Mesenchymal stem cell (in vitro differentiated cells and primary cell): ENCODE measurements at regions not wholly inside any gene's neighbourhood (a gene's known extent, or its start where the extent isn't known, plus 50 kb on each side); places are given as distances from the start of the nearest gene placed in this dataset.
"Not testable (repeated sequence)": the region's sequence is repeated elsewhere in the genome, so short reads cannot be mapped to it uniquely, and the experiment has no call there.

ENCODE experiments used
- DNase-seq: peaks from one replicate; pipeline ENCODE4 v3.0.0-alpha.2; 2013
- H2AFZ ChIP-seq: one replicate; pipeline ENCODE4 v1.6.1; 2013; ENCODE audit warnings: low read depth, mild to moderate bottlenecking, control low read depth, inconsistent platforms, low read length, moderate library complexity
- H2AK5ac ChIP-seq: 2 replicates; pipeline ENCODE4 v1.6.1; 2013; ENCODE audit warnings: low read length, moderate library complexity, mild to moderate bottlenecking, inconsistent platforms; ENCODE audit not compliant: severe bottlenecking
- H2BK120ac ChIP-seq: one replicate; pipeline ENCODE4 v1.6.1; 2013; ENCODE audit warnings: low read depth, mild to moderate bottlenecking, inconsistent platforms, low read length, moderate library complexity
- H2BK12ac ChIP-seq, 2 experiments: one replicate each; pipeline ENCODE4 v1.6.1; 2013; ENCODE audit warnings: inconsistent platforms in 2 of 2, low read length in 2 of 2, mild to moderate bottlenecking in 2 of 2, moderate library complexity in 2 of 2, control low read depth in 1 of 2
- H2BK15ac ChIP-seq: one replicate; pipeline ENCODE4 v1.6.1; 2013; ENCODE audit warnings: mild to moderate bottlenecking, low read depth, inconsistent platforms; ENCODE audit not compliant: poor library complexity, severe bottlenecking
- H2BK5ac ChIP-seq: 2 replicates; pipeline ENCODE4 v1.6.1; 2013; ENCODE audit warnings: low read depth, mild to moderate bottlenecking, low read length, control low read depth, inconsistent platforms; ENCODE audit not compliant: poor library complexity, severe bottlenecking
- H3K14ac ChIP-seq, 2 experiments: one replicate each; pipeline ENCODE4 v1.6.1; 2013; ENCODE audit warnings: inconsistent platforms in 2 of 2, low read length in 2 of 2, control low read depth in 1 of 2, mild to moderate bottlenecking in 1 of 2, moderate library complexity in 1 of 2
- H3K18ac ChIP-seq, 2 experiments: one replicate each; pipeline ENCODE4 v1.6.1; 2013; ENCODE audit warnings: inconsistent platforms in 2 of 2, low read length in 2 of 2, control low read depth in 1 of 2, low read depth in 1 of 2, mild to moderate bottlenecking in 1 of 2
- H3K23ac ChIP-seq, 2 experiments: one replicate each; pipeline ENCODE4 v1.6.1; 2013; ENCODE audit warnings: inconsistent platforms in 2 of 2, low read length in 2 of 2, mild to moderate bottlenecking in 2 of 2, moderate library complexity in 2 of 2, control low read depth in 1 of 2
- H3K27ac ChIP-seq: 2 replicates; pipeline ENCODE4 v1.5.1; 2013; ENCODE audit warnings: mild to moderate bottlenecking, moderate library complexity, low read length, control low read depth, inconsistent platforms; ENCODE audit not compliant: poor library complexity, severe bottlenecking
- H3K27me3 ChIP-seq, 2 experiments: 2 replicates each; pipeline versions ENCODE4 v1.6.1 to v1.7.0; 2013; ENCODE audit warnings: low read length in 2 of 2, mild to moderate bottlenecking in 2 of 2, moderate library complexity in 2 of 2, control low read depth in 1 of 2, inconsistent platforms in 1 of 2; ENCODE audit not compliant: control insufficient read depth in 1 of 2, insufficient read depth in 1 of 2
- H3K36me3 ChIP-seq, 2 experiments: 2 replicates each; pipeline versions ENCODE4 v1.6.1 to v1.7.0; 2013; ENCODE audit warnings: low read length in 2 of 2, control low read depth in 1 of 2, inconsistent platforms in 1 of 2, low read depth in 1 of 2, mild to moderate bottlenecking in 1 of 2; ENCODE audit not compliant: insufficient read depth in 2 of 2, control insufficient read depth in 1 of 2
- H3K4ac ChIP-seq, 2 experiments: one replicate each; pipeline ENCODE4 v1.6.1; 2013; ENCODE audit warnings: inconsistent platforms in 2 of 2, low read length in 2 of 2, mild to moderate bottlenecking in 2 of 2, moderate library complexity in 2 of 2, control low read depth in 1 of 2, low read depth in 1 of 2
- H3K4me1 ChIP-seq: 2 replicates; pipeline ENCODE4 v1.6.1; 2013; ENCODE audit warnings: low read depth, low read length, control low read depth; ENCODE audit not compliant: control insufficient read depth, insufficient read depth
- H3K4me2 ChIP-seq: 2 replicates; pipeline ENCODE4 v1.6.1; 2013; ENCODE audit warnings: low read length, mild to moderate bottlenecking, inconsistent platforms; ENCODE audit not compliant: poor library complexity, severe bottlenecking
- H3K4me3 ChIP-seq, 2 experiments: 2 replicates each; pipeline versions ENCODE4 v1.5.1 to v1.7.0; 2013; ENCODE audit warnings: low read length in 2 of 2, mild to moderate bottlenecking in 2 of 2, control low read depth in 1 of 2, low read depth in 1 of 2; ENCODE audit not compliant: insufficient read depth in 1 of 2
- H3K79me1 ChIP-seq: replicated peaks from 2 replicates; pipeline ENCODE4 v1.6.1; 2013; ENCODE audit warnings: mild to moderate bottlenecking, control low read depth, low read length, inconsistent platforms; ENCODE audit not compliant: poor library complexity, severe bottlenecking
- H3K9ac ChIP-seq: 2 replicates; pipeline ENCODE4 v1.7.0; 2013; ENCODE audit warnings: mild to moderate bottlenecking, low read length, moderate library complexity
- H3K9me3 ChIP-seq: 2 replicates; pipeline ENCODE4 v1.7.0; 2013; ENCODE audit warnings: mild to moderate bottlenecking, low read length; ENCODE audit not compliant: control insufficient read depth
- H4K8ac ChIP-seq: one replicate; pipeline ENCODE4 v1.6.1; 2013; ENCODE audit warnings: inconsistent platforms, mild to moderate bottlenecking, low read length, moderate library complexity
- H4K91ac ChIP-seq: one replicate; pipeline ENCODE4 v1.6.1; 2013; ENCODE audit warnings: mild to moderate bottlenecking, low read length, inconsistent platforms
- WGBS: methylation state at CpG from one replicate; pipeline ENCODE4 v1.1.7; 2013; ENCODE audit warnings: mixed read lengths; 5-methylcytosine and 5-hydroxymethylcytosine counted together

- not testable (repeated sequence) for H2BK120ac ChIP-seq, H3K23ac ChIP-seq, H3K9ac ChIP-seq, H3K4ac ChIP-seq, H3K9me3 ChIP-seq, H4K8ac ChIP-seq, H3K14ac ChIP-seq, H3K27ac ChIP-seq, H3K36me3 ChIP-seq, H3K4me3 ChIP-seq, H3K4me2 ChIP-seq, DNase-seq, H3K18ac ChIP-seq, H2BK15ac ChIP-seq, H4K91ac ChIP-seq, H3K4me1 ChIP-seq, H2BK12ac ChIP-seq, H2AK5ac ChIP-seq, H2BK5ac ChIP-seq, H3K27me3 ChIP-seq, H2AFZ ChIP-seq, H3K79me1 ChIP-seq
- 96% methylated on average over 4 of the region's 4 CpGs for WGBS
Measured at GRCh38 chr2:182609005-182609404, 107.1 kb upstream of the DNAJC10 start.

- H2AK5ac ChIP-seq: no peak overlapping the region
- no peak overlapping the region for H3K4me2 ChIP-seq
- H4K91ac ChIP-seq: no peak overlapping the region
- H2AFZ ChIP-seq: no peak overlapping the region
- H3K23ac ChIP-seq: no peak overlapping the region
- H3K18ac ChIP-seq: no peak overlapping the region
- H3K4me1 ChIP-seq: no peaks in the 10 kb centered on the region
- no peak overlapping the region for H2BK12ac ChIP-seq
- H3K36me3 ChIP-seq: no peaks in the 10 kb centered on the region
- no peaks in the 10 kb centered on the region for H3K27me3 ChIP-seq
- 92% methylated on average over 1 of the region's 2 CpGs for WGBS
- H3K14ac ChIP-seq: no peak overlapping the region
- H2BK120ac ChIP-seq: no peak overlapping the region
- H4K8ac ChIP-seq: no peak overlapping the region
- H3K79me1 ChIP-seq: no peaks in the 10 kb centered on the region
- no peak overlapping the region for H3K27ac ChIP-seq
- no peak overlapping the region for H2BK5ac ChIP-seq
- H3K4ac ChIP-seq: no peak overlapping the region
- H3K9ac ChIP-seq: no peak overlapping the region
- H2BK15ac ChIP-seq: no peak overlapping the region
- no peaks in the 10 kb centered on the region for H3K9me3 ChIP-seq
- H3K4me3 ChIP-seq: no peak overlapping the region
- no peak for DNase-seq
Measured at GRCh38 chr2:182610231-182610630, 105.8 kb upstream of the DNAJC10 start.

GRCh38 chr2:182611009-182611408 is 105.0 kb upstream of the DNAJC10 start:
- Histone ChIP-seq H3K23ac (no peak overlapping the region), H2BK12ac (no peak overlapping the region), H3K9ac (no peak overlapping the region), H3K79me1 (no peaks in the 10 kb centered on the region), H3K14ac (no peak overlapping the region), H3K27me3 (no peaks in the 10 kb centered on the region), H3K27ac (no peak overlapping the region), H4K8ac (no peak overlapping the region), H2BK120ac (no peak overlapping the region), H2AFZ (no peak overlapping the region), H3K4me2 (no peak overlapping the region), H3K4me3 (no peak overlapping the region), H4K91ac (peak overlapping the region; percentile 50), H3K18ac (no peak overlapping the region), H3K9me3 (no peaks in the 10 kb centered on the region), H3K36me3 (no peaks in the 10 kb centered on the region), H2BK15ac (no peak overlapping the region), H2BK5ac (no peak overlapping the region), H2AK5ac (no peak overlapping the region), H3K4me1 (no peaks in the 10 kb centered on the region), H3K4ac (no peak overlapping the region)
- WGBS: 95% methylated on average over 2 of the region's 3 CpGs
- no peak for DNase-seq

- no peak overlapping the region for H3K4me2 ChIP-seq
- H2BK12ac ChIP-seq: no peak overlapping the region
- H3K4me1 ChIP-seq: peaks cover 1% of the 10 kb centered on the region
Measured at GRCh38 chr2:182615036-182615435, 101.0 kb upstream of the DNAJC10 start.

More at GRCh38 chr2:182615036-182615435, 101.0 kb upstream of the DNAJC10 start:
- no peak for DNase-seq
- Histone ChIP-seq H2AFZ (no peak overlapping the region), H3K23ac (no peak overlapping the region), H2BK120ac (no peak overlapping the region), H3K9me3 (no peaks in the 10 kb centered on the region), H3K27me3 (no peaks in the 10 kb centered on the region), H3K36me3 (no peaks in the 10 kb centered on the region), H3K14ac (no peak overlapping the region), H3K4me3 (no peak overlapping the region), H2AK5ac (no peak overlapping the region), H3K9ac (no peak overlapping the region), H3K18ac (no peak overlapping the region), H4K8ac (no peak overlapping the region), H3K79me1 (no peaks in the 10 kb centered on the region), H2BK5ac (no peak overlapping the region), H2BK15ac (no peak overlapping the region), H3K27ac (no peak overlapping the region), H4K91ac (no peak overlapping the region), H3K4ac (no peak overlapping the region)
